ENCODE measurements at regions not wholly inside any gene's neighbourhood (a gene's known extent, or its start where the extent isn't known, plus 50 kb on each side); places are given as distances from the start of the nearest gene placed in this dataset.

- CTCF ChIA-PET: no interaction called here
Observed at GRCh38 chr15:36136049-36136448, 443.4 kb upstream of the CDIN1 start.

GRCh38 chr15:36152936-36153335 is 426.5 kb upstream of the CDIN1 start:
- no peak for TF ChIP-seq EZH2 (IDR thresholded peaks at IDR 0.05; ENCODE audit: low read depth)
- TF ChIP-seq CTCF (conservative IDR thresholded peaks at IDR 0.05): no peak
- H3K27ac ChIP-seq: no peak overlapping the region
- no peak overlapping the region for H3K4me3 ChIP-seq
- BruUV-seq (replicated peaks): no TSS peak
- no peaks in the 10 kb centered on the region for H3F3A ChIP-seq (ENCODE audit: insufficient read depth, low read depth)
- H3K36me3 ChIP-seq (ENCODE audit: low read depth): no peaks in the 10 kb centered on the region
- no peaks in the 10 kb centered on the region for H3K27me3 ChIP-seq (ENCODE audit: insufficient read depth, low read depth)
- H3K4me1 ChIP-seq (replicated peaks; ENCODE audit: insufficient read depth): peaks cover 9% of the 10 kb centered on the region
- no peaks in the 10 kb centered on the region for H3K9me2 ChIP-seq (ENCODE audit: insufficient read depth)
- DNase-seq: no peak
- H3K79me2 ChIP-seq (ENCODE audit: low read depth): no peaks in the 10 kb centered on the region
- ChIA-PET POLR2A (ENCODE audit: unreplicated experiment) (no interaction called here), CTCF (no interaction called here)
- no peaks in the 10 kb centered on the region for H3K9me3 ChIP-seq (ENCODE audit: insufficient read depth, low read depth)
- H4K20me1 ChIP-seq (ENCODE audit: insufficient read depth): no peaks in the 10 kb centered on the region
- no peak overlapping the region for H3K4me2 ChIP-seq
- H2AFZ ChIP-seq: no peak overlapping the region
- intact Hi-C loops (cut with micrococcal nuclease; ENCODE audit: unreplicated experiment): no loop called here

More at GRCh38 chr15:36136049-36136448, 443.4 kb upstream of the CDIN1 start:
- H3K27ac ChIP-seq: no peak overlapping the region
- no peak overlapping the region for H3K4me2 ChIP-seq
- no peaks in the 10 kb centered on the region for H3K9me2 ChIP-seq (ENCODE audit: insufficient read depth)
- H3K27me3 ChIP-seq (ENCODE audit: insufficient read depth, low read depth): no peaks in the 10 kb centered on the region
- H4K20me1 ChIP-seq (ENCODE audit: insufficient read depth): no peaks in the 10 kb centered on the region
- DNase-seq: no peak
- H3K36me3 ChIP-seq (ENCODE audit: low read depth): no peaks in the 10 kb centered on the region
- POLR2A ChIA-PET (ENCODE audit: unreplicated experiment): no interaction called here
- H3K4me3 ChIP-seq: no peak overlapping the region
- no peaks in the 10 kb centered on the region for H3K4me1 ChIP-seq (replicated peaks; ENCODE audit: insufficient read depth)
- TF ChIP-seq EZH2 (IDR thresholded peaks at IDR 0.05; ENCODE audit: low read depth): no peak
- H3F3A ChIP-seq (ENCODE audit: insufficient read depth, low read depth): no peaks in the 10 kb centered on the region
- H3K79me2 ChIP-seq (ENCODE audit: low read depth): no peaks in the 10 kb centered on the region
- no peak overlapping the region for H2AFZ ChIP-seq
- intact Hi-C loops (cut with micrococcal nuclease; ENCODE audit: unreplicated experiment): no loop called here
- H3K9me3 ChIP-seq (ENCODE audit: insufficient read depth, low read depth): no peaks in the 10 kb centered on the region
- BruUV-seq (replicated peaks): no TSS peak

- peak; percentile 7 to 60 for DNase-seq
- H2AFZ ChIP-seq: peak overlapping the region; percentile 15; the same call in 1 of the 2 replicates
- no peak for TF ChIP-seq EZH2 (IDR thresholded peaks at IDR 0.05; ENCODE audit: low read depth)
- no peak for TF ChIP-seq CTCF (conservative IDR thresholded peaks at IDR 0.05)
- no peaks in the 10 kb centered on the region for H3K79me2 ChIP-seq (ENCODE audit: low read depth)
- no TSS peak for BruUV-seq (replicated peaks)
- no peaks in the 10 kb centered on the region for H4K20me1 ChIP-seq (ENCODE audit: insufficient read depth)
- no peaks in the 10 kb centered on the region for H3K27me3 ChIP-seq (ENCODE audit: insufficient read depth, low read depth)
- peaks cover 14% of the 10 kb centered on the region for H3K4me1 ChIP-seq (replicated peaks; ENCODE audit: insufficient read depth)
- intact Hi-C loops (cut with micrococcal nuclease; ENCODE audit: unreplicated experiment): no loop called here
- no peaks in the 10 kb centered on the region for H3F3A ChIP-seq (ENCODE audit: insufficient read depth, low read depth)
- no peaks in the 10 kb centered on the region for H3K9me2 ChIP-seq (ENCODE audit: insufficient read depth)
- H3K4me2 ChIP-seq: no peak overlapping the region
- POLR2A ChIA-PET (ENCODE audit: unreplicated experiment): no interaction called here
- H3K27ac ChIP-seq: no peak overlapping the region
- no peak overlapping the region for H3K4me3 ChIP-seq
- CTCF ChIA-PET: no interaction called here
- H3K9me3 ChIP-seq (ENCODE audit: insufficient read depth, low read depth): no peaks in the 10 kb centered on the region
- no peaks in the 10 kb centered on the region for H3K36me3 ChIP-seq (ENCODE audit: low read depth)
Observed at GRCh38 chr15:36156879-36157427, 422.5 kb upstream of the CDIN1 start.

- H4K20me1 ChIP-seq (ENCODE audit: insufficient read depth): no peaks in the 10 kb centered on the region
- H3K9me3 ChIP-seq (ENCODE audit: insufficient read depth, low read depth): no peaks in the 10 kb centered on the region
- ChIA-PET CTCF (no interaction called here), POLR2A (ENCODE audit: unreplicated experiment) (no interaction called here)
- BruUV-seq (replicated peaks): no TSS peak
- H2AFZ ChIP-seq: no peak overlapping the region
- H3K4me2 ChIP-seq: no peak overlapping the region
- no peak for DNase-seq
- no peak overlapping the region for H3K27ac ChIP-seq
- no peaks in the 10 kb centered on the region for H3K9me2 ChIP-seq (ENCODE audit: insufficient read depth)
- TF ChIP-seq EZH2 (IDR thresholded peaks at IDR 0.05; ENCODE audit: low read depth) (no peak), CTCF (conservative IDR thresholded peaks at IDR 0.05) (no peak)
- no peaks in the 10 kb centered on the region for H3K27me3 ChIP-seq (ENCODE audit: insufficient read depth, low read depth)
- no peaks in the 10 kb centered on the region for H3F3A ChIP-seq (ENCODE audit: insufficient read depth, low read depth)
- H3K79me2 ChIP-seq (ENCODE audit: low read depth): no peaks in the 10 kb centered on the region
- H3K4me1 ChIP-seq (replicated peaks; ENCODE audit: insufficient read depth): peaks cover 14% of the 10 kb centered on the region
- no peaks in the 10 kb centered on the region for H3K36me3 ChIP-seq (ENCODE audit: low read depth)
- H3K4me3 ChIP-seq: no peak overlapping the region
- intact Hi-C loops (cut with micrococcal nuclease; ENCODE audit: unreplicated experiment): no loop called here
Observed at GRCh38 chr15:36160351-36160750, 419.1 kb upstream of the CDIN1 start.

Measured in PC-9 (cell line).